ENCODE measurements at regions not wholly inside any gene's neighbourhood (a gene's known extent, or its start where the extent isn't known, plus 50 kb on each side); places are given as distances from the start of the nearest gene placed in this dataset.

- no peak for DNase-seq
Observed at GRCh38 chr4:17164666-17165065, 266.2 kb upstream of the LDB2 start.

- DNase-seq = no peak
Observed at GRCh38 chr4:17163156-17163771, 264.8 kb upstream of the LDB2 start.

- DNase-seq = no peak
Observed at GRCh38 chr4:17157304-17157703, 258.9 kb upstream of the LDB2 start.

- no peak for DNase-seq
Observed at GRCh38 chr4:17155486-17155885, 257.0 kb upstream of the LDB2 start.

GRCh38 chr4:17153572-17153971 lies 255.1 kb upstream of the LDB2 start:
- DNase-seq = no peak

GRCh38 chr4:17152941-17153540 lies 254.6 kb upstream of the LDB2 start:
- no peak for DNase-seq

GRCh38 chr4:17142232-17142711 lies 243.8 kb upstream of the LDB2 start:
- no peak for DNase-seq

- no peak for DNase-seq
Observed at GRCh38 chr4:17138847-17139246, 240.4 kb upstream of the LDB2 start.

GRCh38 chr4:17134565-17134964 lies 236.1 kb upstream of the LDB2 start:
- no peak for DNase-seq

- no peak for DNase-seq
Observed at GRCh38 chr4:17134100-17134499, 235.7 kb upstream of the LDB2 start.

GRCh38 chr4:17132226-17132625 lies 233.8 kb upstream of the LDB2 start:
- no peak for DNase-seq

GRCh38 chr4:17128268-17128667 lies 229.8 kb upstream of the LDB2 start:
- DNase-seq = no peak

- DNase-seq = no peak
Observed at GRCh38 chr4:17126321-17126966, 228.0 kb upstream of the LDB2 start.

- no peak for DNase-seq
Observed at GRCh38 chr4:17124767-17125166, 226.3 kb upstream of the LDB2 start.

- DNase-seq = no peak
Observed at GRCh38 chr4:17120761-17121160, 222.3 kb upstream of the LDB2 start.

GRCh38 chr4:17117746-17118145 lies 219.3 kb upstream of the LDB2 start:
- DNase-seq = no peak

- DNase-seq = no peak
Observed at GRCh38 chr4:17115583-17115982, 217.1 kb upstream of the LDB2 start.

GRCh38 chr4:17112292-17112659 lies 213.8 kb upstream of the LDB2 start:
- DNase-seq = no peak

GRCh38 chr4:17109126-17109525 lies 210.7 kb upstream of the LDB2 start:
- no peak for DNase-seq

GRCh38 chr4:17103231-17103630 lies 204.8 kb upstream of the LDB2 start:
- no peak for DNase-seq

- DNase-seq = no peak
Observed at GRCh38 chr4:17098996-17099395, 200.6 kb upstream of the LDB2 start.

- no peak for DNase-seq
Observed at GRCh38 chr4:17098401-17098800, 200.0 kb upstream of the LDB2 start.

GRCh38 chr4:17097362-17097761 lies 198.9 kb upstream of the LDB2 start:
- DNase-seq = no peak

- DNase-seq = no peak
Observed at GRCh38 chr4:17096692-17097091, 198.2 kb upstream of the LDB2 start.

GRCh38 chr4:17095771-17096170 lies 197.3 kb upstream of the LDB2 start:
- DNase-seq = no peak

All from CD4-positive, alpha-beta T cell treated with Interleukin-21 for 1 hour (primary cell).